ENCODE measurements at regions not wholly inside any gene's neighbourhood (a gene's known extent, or its start where the extent isn't known, plus 50 kb on each side); places are given as distances from the start of the nearest gene placed in this dataset.

GRCh38 chr3:72193771-72194430 is 409.0 kb upstream of the PROK2 start:
- H3K27me3 ChIP-seq = no peaks in the 10 kb centered on the region
- H3K9me3 ChIP-seq = no peaks in the 10 kb centered on the region
- no peaks in the 10 kb centered on the region for H3K36me3 ChIP-seq
- DNase-seq = no peak
- H3K4me3 ChIP-seq = no peak overlapping the region

DNA sequence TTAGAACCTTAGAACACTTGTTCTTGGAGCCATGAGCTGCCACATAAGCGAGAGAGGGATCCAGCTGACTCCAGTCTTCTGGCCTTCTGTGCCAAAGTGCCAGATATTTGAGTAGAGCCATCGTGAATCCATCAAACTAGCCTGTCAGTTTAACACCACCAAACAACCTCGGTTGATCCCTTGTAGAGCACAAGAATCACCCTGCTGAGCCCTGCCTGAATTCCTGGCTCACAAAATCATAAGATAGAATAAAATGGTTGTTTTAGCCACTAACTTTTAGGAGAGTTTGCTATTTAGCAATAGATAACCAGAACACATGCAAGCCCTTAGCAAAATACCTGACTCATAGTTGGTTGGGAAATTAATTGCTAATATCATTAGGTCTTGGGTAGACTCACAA is 407.6 kb upstream of the PROK2 start:
- H3K27me3 ChIP-seq = no peaks in the 10 kb centered on the region
- DNase-seq = no peak
- H3K36me3 ChIP-seq = no peaks in the 10 kb centered on the region
- H3K4me3 ChIP-seq = no peak overlapping the region
- H3K9me3 ChIP-seq = no peaks in the 10 kb centered on the region

GRCh38 chr3:72191209-72191960 is 406.4 kb upstream of the PROK2 start:
- Histone ChIP-seq H3K27me3 (no peaks in the 10 kb centered on the region), H3K36me3 (no peaks in the 10 kb centered on the region), H3K9me3 (no peaks in the 10 kb centered on the region), H3K4me3 (no peak overlapping the region)
- no peak for DNase-seq

DNA sequence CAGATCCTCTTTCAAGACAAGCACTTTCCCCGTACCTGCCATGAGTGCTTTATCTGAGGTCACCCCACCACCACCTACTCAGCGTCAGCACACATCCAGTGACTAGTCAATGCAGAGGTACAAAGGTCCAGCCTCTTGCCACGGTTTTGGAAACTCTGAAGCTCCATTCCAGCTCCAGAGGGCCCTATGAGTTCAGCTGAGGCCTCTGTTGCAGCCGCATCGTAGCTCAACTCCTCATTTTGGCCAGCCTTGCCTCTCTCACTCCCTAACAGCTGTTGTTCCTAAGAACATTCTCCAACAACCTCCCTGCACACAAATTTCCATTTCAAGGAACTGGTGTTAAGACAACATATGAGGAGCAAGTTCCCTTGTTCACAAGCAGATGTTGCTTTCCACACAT is 405.1 kb upstream of the PROK2 start:
- DNase-seq = no peak
- Histone ChIP-seq H3K9me3 (no peaks in the 10 kb centered on the region), H3K36me3 (no peaks in the 10 kb centered on the region), H3K27me3 (no peaks in the 10 kb centered on the region), H3K4me3 (no peak overlapping the region)

DNA sequence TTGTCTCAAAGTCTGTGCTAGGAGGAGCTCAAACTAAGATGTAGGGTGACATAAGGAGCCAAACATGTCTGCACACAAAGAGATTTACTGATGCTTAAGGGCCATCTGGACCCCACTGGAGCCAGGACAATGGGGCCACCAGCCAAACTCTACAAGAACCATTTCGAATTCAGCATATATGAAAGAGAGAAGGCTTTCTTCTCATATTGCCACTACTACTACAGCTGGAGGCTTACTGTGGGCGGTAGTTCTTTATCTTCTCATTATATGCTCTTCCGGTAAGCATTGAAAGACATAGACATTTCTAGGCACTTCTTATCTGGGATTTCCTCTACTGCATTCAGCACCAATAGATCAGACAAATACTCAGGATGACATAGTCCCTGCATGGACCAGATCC is 404.4 kb upstream of the PROK2 start:
- Histone ChIP-seq H3K9me3 (no peaks in the 10 kb centered on the region), H3K27me3 (no peaks in the 10 kb centered on the region), H3K4me3 (no peak overlapping the region), H3K36me3 (no peaks in the 10 kb centered on the region)
- no peak for DNase-seq

GRCh38 chr3:72188536-72188935 is 403.6 kb upstream of the PROK2 start:
- no peaks in the 10 kb centered on the region for H3K27me3 ChIP-seq
- no peaks in the 10 kb centered on the region for H3K9me3 ChIP-seq
- no peak for DNase-seq
- no peaks in the 10 kb centered on the region for H3K36me3 ChIP-seq
- no peak overlapping the region for H3K4me3 ChIP-seq

DNA sequence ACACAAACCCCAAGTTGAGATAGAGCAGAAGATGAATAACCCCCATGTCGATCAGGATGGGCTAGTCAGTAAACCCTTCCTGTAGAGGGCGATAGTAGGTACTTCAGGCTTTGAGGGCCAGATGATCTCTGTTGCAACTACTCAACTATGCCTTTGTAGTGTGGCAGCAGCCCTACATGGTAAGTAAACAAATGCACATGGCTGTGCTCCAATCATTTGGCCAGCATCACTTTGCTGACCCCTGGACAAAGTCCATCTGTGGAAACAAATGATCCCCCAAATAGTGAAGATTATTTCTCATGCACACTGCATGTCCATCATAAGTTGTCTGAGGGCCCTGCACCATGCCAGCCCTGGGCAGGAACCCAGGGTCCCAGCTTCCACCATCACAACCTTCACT is 402.2 kb upstream of the PROK2 start:
- DNase-seq = no peak
- Histone ChIP-seq H3K36me3 (no peaks in the 10 kb centered on the region), H3K9me3 (no peaks in the 10 kb centered on the region), H3K4me3 (no peak overlapping the region), H3K27me3 (no peaks in the 10 kb centered on the region)

- H3K4me3 ChIP-seq = no peak overlapping the region
- no peaks in the 10 kb centered on the region for H3K9me3 ChIP-seq
- DNase-seq = peak; percentile 55
- no peaks in the 10 kb centered on the region for H3K36me3 ChIP-seq
- no peaks in the 10 kb centered on the region for H3K27me3 ChIP-seq
Measured at GRCh38 chr3:72186400-72186855, 401.5 kb upstream of the PROK2 start.

DNA sequence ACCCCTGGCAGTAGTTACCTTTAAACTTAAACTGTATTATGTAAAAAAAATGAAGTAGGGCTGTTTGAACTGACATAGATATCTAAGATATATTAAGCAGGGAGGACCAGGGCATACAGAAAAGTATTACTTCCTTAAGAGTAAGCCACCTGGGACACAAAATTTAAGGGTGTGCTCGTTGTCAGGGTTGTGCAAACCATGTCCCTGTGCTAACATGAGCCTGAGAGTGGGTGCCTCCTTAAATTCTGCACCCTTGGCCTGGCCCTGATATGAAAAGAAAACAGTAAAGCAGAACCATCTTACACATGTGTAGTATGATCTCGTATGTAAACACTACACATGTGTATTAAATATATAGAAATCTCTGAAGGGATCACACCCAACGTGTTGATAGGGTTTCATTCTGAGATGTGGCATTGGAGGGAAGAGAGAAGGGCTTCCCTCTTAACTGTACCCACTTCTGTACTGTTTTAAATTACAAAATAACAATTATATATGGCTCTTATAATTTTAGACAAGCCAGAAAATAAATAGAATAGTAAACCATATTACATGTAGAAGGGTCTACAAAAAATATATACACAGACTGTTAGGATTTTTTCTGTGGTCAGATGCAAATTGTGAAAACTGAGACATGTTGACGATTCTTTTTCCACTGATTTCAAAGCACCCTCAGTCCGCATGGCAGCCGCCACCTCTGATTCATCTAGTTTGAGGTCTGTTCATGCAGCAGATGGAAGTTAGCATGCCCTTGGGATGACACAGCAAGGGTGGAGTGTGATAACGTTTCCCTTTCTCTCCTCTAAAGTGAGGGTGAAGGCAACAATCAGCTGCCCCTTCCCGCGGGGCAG is 400.8 kb upstream of the PROK2 start:
- no peaks in the 10 kb centered on the region for H3K27me3 ChIP-seq
- H3K9me3 ChIP-seq = no peaks in the 10 kb centered on the region
- no peaks in the 10 kb centered on the region for H3K36me3 ChIP-seq
- peak; percentile 73 for DNase-seq
- no peak overlapping the region for H3K4me3 ChIP-seq

GRCh38 chr3:72183489-72183888 is 398.5 kb upstream of the PROK2 start:
- H3K27me3 ChIP-seq = no peaks in the 10 kb centered on the region
- no peak overlapping the region for H3K4me3 ChIP-seq
- no peaks in the 10 kb centered on the region for H3K9me3 ChIP-seq
- no peak for DNase-seq
- no peaks in the 10 kb centered on the region for H3K36me3 ChIP-seq

GRCh38 chr3:72182206-72182605 is 397.3 kb upstream of the PROK2 start:
- Histone ChIP-seq H3K27me3 (no peaks in the 10 kb centered on the region), H3K36me3 (no peaks in the 10 kb centered on the region), H3K9me3 (no peaks in the 10 kb centered on the region), H3K4me3 (no peak overlapping the region)
- no peak for DNase-seq

- no peak overlapping the region for H3K4me3 ChIP-seq
- DNase-seq = no peak
- H3K27me3 ChIP-seq = no peaks in the 10 kb centered on the region
- H3K36me3 ChIP-seq = no peaks in the 10 kb centered on the region
- H3K9me3 ChIP-seq = no peaks in the 10 kb centered on the region
Measured at GRCh38 chr3:72181251-72181650, 396.3 kb upstream of the PROK2 start.

GRCh38 chr3:72180405-72180804 is 395.5 kb upstream of the PROK2 start:
- H3K9me3 ChIP-seq = no peaks in the 10 kb centered on the region
- no peaks in the 10 kb centered on the region for H3K36me3 ChIP-seq
- DNase-seq = no peak
- H3K4me3 ChIP-seq = no peak overlapping the region
- H3K27me3 ChIP-seq = no peaks in the 10 kb centered on the region

- DNase-seq = no peak
- no peaks in the 10 kb centered on the region for H3K27me3 ChIP-seq
- H3K36me3 ChIP-seq = no peaks in the 10 kb centered on the region
- H3K9me3 ChIP-seq = no peaks in the 10 kb centered on the region
- no peak overlapping the region for H3K4me3 ChIP-seq
Measured at GRCh38 chr3:72179107-72179464, 394.1 kb upstream of the PROK2 start.

DNA sequence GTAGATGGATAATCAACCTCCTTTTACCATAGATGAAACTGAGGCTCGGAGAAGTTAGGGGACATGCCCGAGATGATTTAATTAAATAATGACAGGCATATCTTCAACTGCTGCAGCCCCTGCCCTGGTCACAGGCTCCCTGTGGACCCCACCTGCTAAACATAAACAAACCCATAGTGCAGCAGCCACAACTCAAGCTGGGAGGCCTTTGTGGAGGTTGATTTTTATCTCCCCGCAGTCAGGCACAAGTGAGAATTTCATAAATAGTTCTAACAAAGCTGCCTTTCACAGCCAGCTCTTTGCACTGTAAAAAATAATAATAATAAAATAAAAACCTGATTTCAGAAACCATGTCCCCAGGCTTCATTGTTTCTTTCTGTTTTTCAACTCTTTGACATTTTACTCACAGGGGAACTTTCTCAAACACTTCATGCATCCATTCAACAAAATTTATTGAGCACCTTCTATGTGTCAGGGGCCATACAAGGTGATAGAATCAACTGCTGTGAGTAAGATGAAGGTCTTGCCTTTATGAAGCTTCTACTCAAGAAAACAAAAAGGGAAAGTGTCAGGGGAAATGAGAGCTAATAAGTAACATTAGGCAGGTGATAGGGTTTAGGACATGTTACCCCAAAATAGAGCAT is 393.6 kb upstream of the PROK2 start:
- H3K4me3 ChIP-seq = no peak overlapping the region
- no peaks in the 10 kb centered on the region for H3K36me3 ChIP-seq
- H3K27me3 ChIP-seq = no peaks in the 10 kb centered on the region
- DNase-seq = no peak
- no peaks in the 10 kb centered on the region for H3K9me3 ChIP-seq

GRCh38 chr3:72177075-72178050 is 392.4 kb upstream of the PROK2 start:
- Histone ChIP-seq H3K4me3 (no peak overlapping the region), H3K36me3 (no peaks in the 10 kb centered on the region), H3K27me3 (no peaks in the 10 kb centered on the region), H3K9me3 (no peaks in the 10 kb centered on the region)
- no peak for DNase-seq
